ENCODE measurements at regions not wholly inside any gene's neighbourhood (a gene's known extent, or its start where the extent isn't known, plus 50 kb on each side); places are given as distances from the start of the nearest gene placed in this dataset.

GRCh38 chrX:109843963-109844751, 111.1 kb upstream of the ACSL4 start:
- H3K27me3 ChIP-seq (replicated peaks; ENCODE audit: control insufficient read depth, insufficient read depth, low read length), result no peaks in the 10 kb centered on the region
- DNase-seq (ENCODE audit: extremely low read depth, insufficient read length), result peak; percentile 28
- TF ChIP-seq CTCF (IDR thresholded peaks at IDR 0.05; ENCODE audit: insufficient read depth, low read length, poor library complexity, severe bottlenecking), result no peak
- H3K36me3 ChIP-seq (ENCODE audit: control insufficient read depth, insufficient read depth, low read length), result no peaks in the 10 kb centered on the region
- H3K4me3 ChIP-seq (replicated peaks; ENCODE audit: low read depth, low read length), result no peak overlapping the region

- Histone ChIP-seq H3K27me3 (replicated peaks; ENCODE audit: control insufficient read depth, insufficient read depth, low read length) (no peaks in the 10 kb centered on the region), H3K4me3 (replicated peaks; ENCODE audit: low read depth, low read length) (no peak overlapping the region), H3K36me3 (ENCODE audit: control insufficient read depth, insufficient read depth, low read length) (no peaks in the 10 kb centered on the region)
- no peak for TF ChIP-seq CTCF (IDR thresholded peaks at IDR 0.05; ENCODE audit: insufficient read depth, low read length, poor library complexity, severe bottlenecking)
- no peak for DNase-seq (ENCODE audit: extremely low read depth, insufficient read length)
These were observed 111.9 kb upstream of the ACSL4 start for GRCh38 chrX:109844986-109845385.

- H3K4me3 ChIP-seq (replicated peaks; ENCODE audit: low read depth, low read length), result no peak overlapping the region
- TF ChIP-seq CTCF (IDR thresholded peaks at IDR 0.05; ENCODE audit: insufficient read depth, low read length, poor library complexity, severe bottlenecking), result no peak
- no peaks in the 10 kb centered on the region for H3K27me3 ChIP-seq (replicated peaks; ENCODE audit: control insufficient read depth, insufficient read depth, low read length)
- DNase-seq (ENCODE audit: extremely low read depth, insufficient read length), result no peak
- H3K36me3 ChIP-seq (ENCODE audit: control insufficient read depth, insufficient read depth, low read length), result no peaks in the 10 kb centered on the region
These were observed 112.9 kb upstream of the ACSL4 start for GRCh38 chrX:109845996-109846395.

GRCh38 chrX:109847257-109848187, 114.5 kb upstream of the ACSL4 start:
- no peaks in the 10 kb centered on the region for H3K36me3 ChIP-seq (ENCODE audit: control insufficient read depth, insufficient read depth, low read length)
- no peak overlapping the region for H3K4me3 ChIP-seq (replicated peaks; ENCODE audit: low read depth, low read length)
- TF ChIP-seq CTCF (IDR thresholded peaks at IDR 0.05; ENCODE audit: insufficient read depth, low read length, poor library complexity, severe bottlenecking), result no peak
- DNase-seq (ENCODE audit: extremely low read depth, insufficient read length), result no peak
- H3K27me3 ChIP-seq (replicated peaks; ENCODE audit: control insufficient read depth, insufficient read depth, low read length), result no peaks in the 10 kb centered on the region

- H3K4me3 ChIP-seq (replicated peaks; ENCODE audit: low read depth, low read length), result no peak overlapping the region
- DNase-seq (ENCODE audit: extremely low read depth, insufficient read length), result peak; percentile 33
- H3K27me3 ChIP-seq (replicated peaks; ENCODE audit: control insufficient read depth, insufficient read depth, low read length), result no peaks in the 10 kb centered on the region; the same call in 1 of the 2 replicates
- H3K36me3 ChIP-seq (ENCODE audit: control insufficient read depth, insufficient read depth, low read length), result no peaks in the 10 kb centered on the region
- no peak for TF ChIP-seq CTCF (IDR thresholded peaks at IDR 0.05; ENCODE audit: insufficient read depth, low read length, poor library complexity, severe bottlenecking)
These were observed 115.5 kb upstream of the ACSL4 start for GRCh38 chrX:109848461-109849050.

Measured in GM06990 (cell line).